GM23248 (cell line): ENCODE measurements at regions not wholly inside any gene's neighbourhood (a gene's known extent, or its start where the extent isn't known, plus 50 kb on each side); places are given as distances from the start of the nearest gene placed in this dataset.

Experiments used
- EZH2 ChIP-seq: fragments of 200-600 bp; sonication (generic); IDR thresholded peaks from 2 replicates; pipeline ENCODE4 v1.6.1; 2018; ENCODE audit warnings: antibody characterized with exemption, mild to moderate bottlenecking; ENCODE audit not compliant: insufficient read depth, poor library complexity, severe bottlenecking
- EZH2phosphoT487 ChIP-seq: fragments of 200-600 bp; sonication (generic); IDR thresholded peaks from 2 replicates; pipeline ENCODE4 v1.6.1; 2018; ENCODE audit warnings: antibody characterized with exemption, moderate library complexity, mild to moderate bottlenecking, low read depth; ENCODE audit not compliant: insufficient read depth

DNA sequence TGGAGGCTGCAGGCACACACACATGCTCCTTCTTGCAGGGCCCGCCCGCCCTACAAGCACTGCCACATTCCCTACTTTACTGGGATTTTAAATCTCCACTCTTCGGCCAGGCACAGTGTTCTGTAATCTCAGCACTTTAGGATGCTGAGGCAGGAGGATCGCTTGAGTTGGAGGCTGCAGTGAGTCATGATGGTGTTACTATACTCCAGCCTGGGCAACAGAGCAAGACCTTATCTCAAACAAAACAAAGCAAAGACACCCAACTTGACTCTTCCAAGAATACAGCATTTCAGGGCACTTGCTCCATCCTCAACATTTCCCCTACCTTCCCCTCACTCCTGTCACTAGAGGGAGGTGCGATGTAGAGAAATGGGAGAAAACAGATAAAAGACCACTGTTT, 194.0 kb downstream of the MYLK4 start:
- TF ChIP-seq EZH2 (no peak), EZH2phosphoT487 (no peak)
